GM18870 (cell line): ENCODE measurements at regions not wholly inside any gene's neighbourhood (a gene's known extent, or its start where the extent isn't known, plus 50 kb on each side); places are given as distances from the start of the nearest gene placed in this dataset.

Experiments
- ATAC-seq: cut with Tn5 transposase; IDR thresholded peaks from one replicate; pipeline ENCODE4 v1.9.1; 2021; ENCODE audit warnings: moderate library complexity; ENCODE audit not compliant: unreplicated experiment

DNA sequence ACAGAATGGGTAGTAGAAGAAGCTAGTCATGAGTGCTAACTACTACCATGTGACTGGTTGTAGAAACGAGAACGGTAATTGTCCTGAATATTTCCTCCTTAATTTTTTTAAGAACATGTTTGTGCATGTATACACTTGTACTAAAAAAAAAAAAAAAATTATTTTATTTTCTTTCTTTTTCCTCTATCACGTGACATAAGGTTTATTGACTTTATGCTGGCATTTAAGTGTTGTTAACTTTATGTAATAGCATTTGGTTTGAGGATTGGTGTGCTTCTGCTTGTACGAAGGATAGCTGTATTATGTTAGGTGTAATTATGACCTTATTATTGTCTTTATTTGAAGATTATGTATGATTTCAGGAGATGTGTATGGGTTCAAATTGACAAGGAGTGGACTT is 349.1 kb upstream of the PTPRD start:
- ATAC-seq, result no peak

DNA sequence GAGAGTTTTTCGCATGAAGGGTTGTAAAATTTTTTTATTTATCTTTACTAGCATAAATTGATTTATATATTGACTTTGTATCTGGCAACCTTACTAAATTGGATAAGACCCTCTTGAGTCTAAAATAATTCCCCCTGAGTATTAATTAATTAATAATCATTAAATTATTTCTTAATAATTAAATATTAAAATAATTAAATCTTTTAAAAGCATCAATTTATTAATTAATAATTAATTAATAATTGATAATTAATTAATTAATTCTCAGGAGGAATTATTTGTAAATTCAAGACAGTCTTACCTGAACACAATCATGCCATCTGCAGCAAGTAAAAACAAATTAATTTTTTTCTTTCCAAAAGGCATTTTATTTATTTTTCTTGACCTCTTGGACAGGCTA is 370.4 kb upstream of the PTPRD start:
- no peak for ATAC-seq

DNA sequence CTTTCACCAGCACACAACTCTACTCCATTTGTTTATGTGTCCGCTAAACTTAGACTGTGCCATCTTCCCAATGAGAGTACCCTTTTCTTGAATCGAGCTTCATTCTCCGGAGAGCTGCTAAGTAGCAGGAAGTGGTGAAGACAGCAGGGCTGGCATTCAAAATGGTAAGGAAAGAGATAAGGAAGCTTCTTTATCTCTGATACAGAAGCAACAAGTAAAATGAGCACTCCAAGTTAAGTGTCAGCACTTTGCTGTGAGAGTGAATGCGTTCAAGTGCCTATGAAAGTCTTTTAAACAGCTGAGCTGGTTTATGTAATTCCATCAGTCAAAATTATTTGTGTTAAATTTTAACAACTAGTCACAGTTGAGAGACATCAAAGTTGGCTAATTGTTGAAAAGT is 386.8 kb upstream of the PTPRD start:
- ATAC-seq, result no peak

DNA sequence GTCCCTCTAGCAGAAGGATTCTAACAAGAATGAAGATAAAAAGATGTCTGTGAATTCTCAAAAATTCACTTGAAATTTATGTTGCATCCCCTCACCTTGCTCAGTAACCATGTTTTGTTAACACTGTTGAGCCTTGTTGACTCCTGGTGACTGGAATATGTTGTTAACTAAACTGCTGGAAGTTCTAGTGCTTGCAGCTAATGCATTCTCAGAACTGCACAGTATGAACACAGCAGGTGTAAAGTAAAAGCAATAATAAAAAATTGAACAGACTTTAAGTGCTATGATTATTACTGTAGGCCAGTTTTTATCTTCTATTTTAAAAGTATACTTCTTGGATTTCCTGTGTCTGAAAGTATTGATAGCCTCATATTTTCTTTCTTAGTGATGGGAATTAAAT is 388.7 kb upstream of the PTPRD start:
- no peak for ATAC-seq

GRCh38 chr9:11002705-11003104 is 389.9 kb upstream of the PTPRD start:
- no peak for ATAC-seq

DNA sequence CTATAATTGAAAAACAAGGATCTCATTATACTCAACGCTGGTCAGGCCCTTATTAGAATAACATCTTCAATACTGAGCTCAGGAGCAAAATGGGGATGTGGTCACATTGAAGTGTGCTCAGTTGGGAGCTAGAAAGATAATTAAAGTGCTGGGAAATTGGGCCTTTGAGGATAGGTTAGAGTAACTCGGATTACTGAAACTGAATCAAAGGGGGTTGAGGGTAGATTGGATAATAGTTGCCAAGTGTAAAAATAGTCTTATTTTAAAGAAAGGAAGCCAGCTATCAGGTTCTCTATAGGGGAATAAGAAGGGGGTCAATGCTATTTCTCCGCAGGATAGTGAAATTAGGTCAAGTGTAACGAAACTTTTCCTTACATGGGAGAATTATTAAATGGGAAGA is 391.0 kb upstream of the PTPRD start:
- ATAC-seq, result no peak

DNA sequence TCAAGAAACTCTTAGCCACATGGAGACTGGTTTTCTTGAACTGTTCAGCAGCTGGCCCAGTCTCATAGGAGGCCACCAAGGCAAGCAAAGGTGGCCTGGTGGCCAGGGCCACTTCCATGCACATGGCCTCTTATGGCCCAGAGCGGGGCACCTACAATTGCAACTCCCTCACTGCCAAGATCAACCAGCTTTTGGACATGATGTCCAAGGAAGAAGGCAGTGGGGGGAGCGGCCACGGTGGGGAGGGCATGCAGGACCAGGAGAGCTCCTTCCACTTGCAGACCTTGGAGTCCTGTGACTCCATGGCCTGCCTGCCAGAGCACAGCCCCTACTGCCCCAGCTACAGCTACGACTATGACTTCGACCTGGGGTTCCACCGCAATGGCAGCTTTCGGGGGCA is 398.9 kb upstream of the PTPRD start:
- ATAC-seq, result no peak

DNA sequence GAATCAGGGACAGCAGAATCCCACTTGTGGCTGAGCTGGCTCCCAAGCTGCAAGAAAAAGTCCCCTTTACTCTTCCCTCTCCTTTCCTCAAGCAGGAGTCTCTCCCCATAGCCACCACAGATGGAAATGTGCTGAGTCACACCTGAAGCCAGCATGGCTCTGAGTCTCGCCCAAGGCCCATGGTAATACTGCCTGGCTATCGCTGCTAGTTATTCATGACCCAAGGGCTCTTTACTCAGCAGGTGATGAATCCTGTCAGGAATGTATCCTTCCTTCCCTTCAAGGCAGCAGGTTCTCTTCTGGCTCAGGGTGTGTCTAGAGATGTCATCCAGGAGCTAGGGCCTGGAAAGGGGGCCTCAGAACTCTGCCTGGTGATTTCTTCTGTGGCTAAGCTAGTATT is 403.3 kb upstream of the PTPRD start:
- no peak for ATAC-seq

GRCh38 chr9:11023201-11023600 is 410.4 kb upstream of the PTPRD start:
- ATAC-seq, result no peak

GRCh38 chr9:11025775-11026174 is 413.0 kb upstream of the PTPRD start:
- no peak for ATAC-seq

DNA sequence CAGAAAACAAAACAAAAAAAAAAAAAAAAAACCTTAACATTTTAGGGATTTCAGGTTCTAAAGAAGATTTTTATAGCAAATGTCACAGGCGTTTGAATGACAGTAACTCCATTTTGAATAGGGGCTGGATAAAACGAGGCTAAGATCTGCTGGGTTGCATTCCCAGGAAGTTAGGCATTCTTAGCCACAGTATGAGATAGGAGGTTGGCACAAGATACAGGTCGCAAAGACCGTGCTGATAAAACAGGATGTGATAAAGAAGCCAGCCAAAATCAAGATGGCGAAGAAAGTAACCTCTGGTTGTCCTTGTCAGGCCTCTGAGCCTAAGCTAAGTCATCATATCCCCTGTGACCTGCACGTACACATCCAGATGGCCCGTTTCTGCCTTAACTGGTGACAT is 425.6 kb upstream of the PTPRD start:
- no peak for ATAC-seq

- ATAC-seq, result no peak
These were observed 426.2 kb upstream of the PTPRD start for GRCh38 chr9:11039006-11039405.

DNA sequence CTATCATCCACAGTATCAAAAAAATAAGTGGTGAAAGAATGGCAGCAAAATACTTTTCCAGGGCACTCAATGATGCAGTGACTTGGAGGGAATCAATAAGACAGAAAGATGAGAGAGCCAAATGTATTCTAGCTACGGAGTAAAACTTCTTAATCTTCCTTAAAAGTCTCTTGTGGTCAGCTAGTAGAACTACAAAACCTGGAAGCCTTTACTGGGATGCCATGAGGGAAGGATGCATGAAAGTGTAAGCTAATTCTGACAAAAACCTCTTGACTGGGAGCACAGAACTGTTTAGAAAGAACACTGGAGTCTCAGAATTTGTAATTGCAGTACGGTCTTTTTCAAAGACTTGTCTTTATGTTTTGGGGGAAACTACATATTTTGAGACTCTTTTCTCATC is 432.8 kb upstream of the PTPRD start:
- no peak for ATAC-seq

- ATAC-seq, result no peak
These were observed 450.5 kb upstream of the PTPRD start for GRCh38 chr9:11063263-11063662.

GRCh38 chr9:11064909-11065308 is 452.1 kb upstream of the PTPRD start:
- ATAC-seq, result no peak

GRCh38 chr9:11072176-11072575 is 459.4 kb upstream of the PTPRD start:
- no peak for ATAC-seq

GRCh38 chr9:11086561-11086960 is 473.8 kb upstream of the PTPRD start:
- no peak for ATAC-seq

DNA sequence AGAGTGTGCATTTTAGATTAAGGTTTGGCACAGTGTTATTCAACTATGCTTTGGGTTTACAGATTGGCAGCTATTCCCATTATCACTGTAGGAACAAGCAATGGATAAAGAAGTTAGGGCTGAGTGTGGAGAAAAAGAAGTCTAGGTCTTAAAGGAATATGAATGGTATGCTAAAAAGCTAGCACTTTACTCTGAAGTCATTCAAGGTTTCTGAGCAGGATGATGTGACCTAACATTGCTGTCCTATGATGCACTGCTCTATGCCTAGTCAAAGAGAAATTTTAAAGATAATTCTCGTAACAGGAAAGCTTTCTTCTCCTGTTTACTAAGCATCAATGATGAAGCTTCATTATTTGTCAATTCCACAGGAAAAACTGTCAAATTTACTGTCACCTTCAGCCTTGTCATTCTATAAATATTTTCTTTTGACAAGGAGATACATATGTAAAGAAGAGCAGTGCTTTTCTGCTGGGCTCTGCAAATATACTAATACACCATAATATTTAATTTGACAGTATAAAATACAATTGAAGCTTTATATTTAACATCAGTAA is 476.1 kb upstream of the PTPRD start:
- ATAC-seq, result no peak

GRCh38 chr9:11092974-11093373 is 480.2 kb upstream of the PTPRD start:
- no peak for ATAC-seq

GRCh38 chr9:11097020-11097419 is 484.2 kb upstream of the PTPRD start:
- no peak for ATAC-seq

DNA sequence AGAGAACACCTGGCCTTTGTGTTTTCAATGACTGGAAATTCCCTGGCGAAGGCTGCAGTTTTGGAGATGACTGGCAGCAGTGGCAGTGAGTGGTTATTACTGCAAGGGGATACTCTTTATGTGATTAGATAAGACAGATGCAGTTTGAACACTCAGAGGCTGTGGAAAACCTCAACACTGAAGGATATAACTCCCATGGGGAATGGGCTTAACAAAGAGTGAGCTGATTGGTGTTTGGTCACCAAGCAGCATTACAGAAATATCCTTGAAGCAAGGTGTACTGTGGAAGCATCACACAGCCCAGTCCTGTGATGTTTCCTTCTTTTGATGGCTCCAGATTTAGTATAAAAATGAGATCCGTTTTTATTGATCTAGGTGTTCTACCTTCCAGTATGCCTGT is 490.7 kb upstream of the PTPRD start:
- no peak for ATAC-seq

DNA sequence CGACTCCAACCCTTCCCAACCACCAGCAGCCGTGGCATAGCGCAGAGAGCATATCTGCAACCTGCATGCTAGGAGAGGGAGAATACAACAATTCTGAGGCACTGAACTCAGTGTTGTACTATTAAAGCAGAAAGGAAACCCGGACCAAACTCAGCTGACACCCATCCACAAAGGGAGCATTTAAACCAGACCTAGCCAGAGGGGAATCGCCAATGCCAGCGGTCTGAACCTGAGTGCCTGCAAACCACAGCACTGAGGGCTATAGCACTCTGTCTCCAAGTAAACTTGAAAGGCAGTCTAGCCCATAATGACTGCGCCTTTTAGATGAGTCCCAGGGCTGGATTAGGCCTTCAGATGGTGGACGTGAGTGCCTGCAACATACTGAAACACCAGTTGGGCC is 494.4 kb upstream of the PTPRD start:
- ATAC-seq, result no peak

- no peak for ATAC-seq
These were observed 515.4 kb upstream of the PTPRD start for GRCh38 chr9:11128156-11128555.

GRCh38 chr9:11135851-11136250 is 523.0 kb upstream of the PTPRD start:
- no peak for ATAC-seq
